Neuronal stem cell (in vitro differentiated cells): ENCODE measurements at regions not wholly inside any gene's neighbourhood (a gene's known extent, or its start where the extent isn't known, plus 50 kb on each side); places are given as distances from the start of the nearest gene placed in this dataset.
"Not testable (repeated sequence)": the region's sequence is repeated elsewhere in the genome, so short reads cannot be mapped to it uniquely, and the experiment has no call there.

ENCODE experiments used
- DNase-seq: peaks from one replicate; pipeline ENCODE4 v3.0.0-alpha.2; 2013; ENCODE audit warnings: low spot score
- H2AFZ ChIP-seq: one replicate; pipeline ENCODE4 v1.6.1; 2013; ENCODE audit warnings: mild to moderate bottlenecking, low read length, inconsistent platforms
- H2AK5ac ChIP-seq: 2 replicates; pipeline ENCODE4 v1.6.1; 2013; ENCODE audit warnings: low read depth, mild to moderate bottlenecking, inconsistent platforms, low read length, moderate library complexity, mixed read lengths
- H2BK120ac ChIP-seq: 2 replicates; pipeline ENCODE4 v1.6.1; 2013; ENCODE audit warnings: low read depth, mild to moderate bottlenecking, inconsistent platforms, low read length, moderate library complexity, mixed read lengths
- H2BK12ac ChIP-seq: one replicate; pipeline ENCODE4 v1.6.1; 2013; ENCODE audit warnings: low read length, inconsistent platforms
- H2BK15ac ChIP-seq: 2 replicates; pipeline ENCODE4 v1.6.1; 2013; ENCODE audit warnings: mild to moderate bottlenecking, low read length, inconsistent platforms, mixed read lengths
- H2BK5ac ChIP-seq: one replicate; pipeline ENCODE4 v1.6.1; 2013; ENCODE audit warnings: inconsistent platforms, mild to moderate bottlenecking, low read length, moderate library complexity
- H3K14ac ChIP-seq: one replicate; pipeline ENCODE4 v1.6.1; 2013; ENCODE audit warnings: low read length, inconsistent platforms
- H3K18ac ChIP-seq: 2 replicates; pipeline ENCODE4 v1.6.1; 2013; ENCODE audit warnings: low read length, inconsistent platforms
- H3K23ac ChIP-seq: 2 replicates; pipeline ENCODE4 v1.6.1; 2013; ENCODE audit warnings: low read depth, mild to moderate bottlenecking, mixed read lengths, low read length, inconsistent platforms; ENCODE audit not compliant: poor library complexity
- H3K27ac ChIP-seq: replicated peaks from 3 replicates; pipeline ENCODE4 v1.5.1; 2013; ENCODE audit warnings: low read length, inconsistent platforms
- H3K27me3 ChIP-seq, 3 experiments: 2 replicates each; pipeline ENCODE4 v1.6.1; 2013; ENCODE audit warnings: low read length in 3 of 3, mild to moderate bottlenecking in 2 of 3, inconsistent platforms in 1 of 3, low read depth in 1 of 3, mixed read lengths in 1 of 3, moderate library complexity in 1 of 3; ENCODE audit not compliant: control insufficient read depth in 3 of 3, insufficient read depth in 3 of 3
- H3K36me3 ChIP-seq, 2 donors: replicated peaks in 1 of 2; 2 replicates each; pipeline ENCODE4 v1.6.1; 2013; ENCODE audit warnings: low read length in 2 of 2; ENCODE audit not compliant: control insufficient read depth in 2 of 2, insufficient read depth in 2 of 2
- H3K4ac ChIP-seq: 2 replicates; pipeline ENCODE4 v1.6.1; 2013; ENCODE audit warnings: inconsistent platforms, mild to moderate bottlenecking, low read length, moderate library complexity
- H3K4me1 ChIP-seq, 2 donors: 1 replicate in 1 of 2; 2 replicates in 1 of 2; pipeline ENCODE4 v1.6.1; 2013; ENCODE audit warnings: low read length in 2 of 2, low read depth in 1 of 2; ENCODE audit not compliant: control insufficient read depth in 2 of 2, insufficient read depth in 1 of 2
- H3K4me2 ChIP-seq: one replicate; pipeline ENCODE4 v1.6.1; 2013; ENCODE audit warnings: mild to moderate bottlenecking, low read length, inconsistent platforms; ENCODE audit not compliant: insufficient read depth, poor library complexity, severe bottlenecking
- H3K4me3 ChIP-seq, 2 donors: 2 replicates each; pipeline ENCODE4 v1.5.1; 2013; ENCODE audit warnings: low read length in 2 of 2, mild to moderate bottlenecking in 2 of 2, inconsistent platforms in 1 of 2, moderate library complexity in 1 of 2
- H3K79me1 ChIP-seq: one replicate; pipeline ENCODE4 v1.6.1; 2013; ENCODE audit warnings: low read depth, mild to moderate bottlenecking, inconsistent platforms, low read length, moderate library complexity
- H3K9ac ChIP-seq: one replicate; pipeline ENCODE4 v1.6.1; 2013; ENCODE audit warnings: mild to moderate bottlenecking, low read depth, low read length, inconsistent platforms; ENCODE audit not compliant: poor library complexity
- H3K9me3 ChIP-seq, 2 donors: replicated peaks in 1 of 2; 2 replicates each; pipeline versions ENCODE3 to v1.6.1; 2013; ENCODE audit warnings: low read length in 2 of 2, mild to moderate bottlenecking in 2 of 2, inconsistent platforms in 1 of 2, low read depth in 1 of 2, mixed read lengths in 1 of 2, moderate library complexity in 1 of 2; ENCODE audit not compliant: control insufficient read depth in 2 of 2, insufficient read depth in 1 of 2
- H4K8ac ChIP-seq: one replicate; pipeline ENCODE4 v1.6.1; 2013; ENCODE audit warnings: low read depth, mild to moderate bottlenecking, inconsistent platforms, low read length, moderate library complexity
- H4K91ac ChIP-seq: one replicate; pipeline ENCODE4 v1.6.1; 2013; ENCODE audit warnings: low read length, low read depth, mild to moderate bottlenecking, inconsistent platforms; ENCODE audit not compliant: poor library complexity
- WGBS, 2 donors: extraction: QIAGEN DNeasy Blood & Tissue Kit; methylation state at CpG; one replicate each; pipeline ENCODE4 v1.1.7; 2013; ENCODE audit warnings: missing lambda C conversion rate in 2 of 2, mixed read lengths in 1 of 2; ENCODE audit not compliant: insufficient read length in 2 of 2, insufficient replicate concordance in 1 of 2; ENCODE audit errors: extremely low coverage in 2 of 2; 5-methylcytosine and 5-hydroxymethylcytosine counted together

GRCh38 chr5:45132972-45133371 lies 324.2 kb downstream of the MRPS30 start:
- WGBS, 2 donors, result no CpG with 5 or more reads among the region's 2 CpGs
- Histone ChIP-seq H3K79me1 (no peaks in the 10 kb centered on the region), H2AFZ (no peak overlapping the region), H3K4me3 (no peak overlapping the region), H3K18ac (no peak overlapping the region), H4K91ac (no peak overlapping the region), H3K27me3 (no peaks in the 10 kb centered on the region), H3K4ac (no peak overlapping the region), H3K14ac (no peak overlapping the region), H2AK5ac (no peak overlapping the region), H3K4me1 (no peaks in the 10 kb centered on the region), H3K36me3 (no peaks in the 10 kb centered on the region), H3K9me3 (no peaks in the 10 kb centered on the region), H4K8ac (no peak overlapping the region), H2BK12ac (no peak overlapping the region), H2BK5ac (no peak overlapping the region), H3K9ac (no peak overlapping the region), H3K4me2 (no peak overlapping the region), H2BK120ac (no peak overlapping the region), H3K27ac (no peak overlapping the region), H2BK15ac (no peak overlapping the region), H3K23ac (no peak overlapping the region)
- no peak for DNase-seq

- Histone ChIP-seq H4K91ac (no peak overlapping the region), H3K4ac (no peak overlapping the region)
Observed at GRCh38 chr5:45162974-45163373, 354.2 kb downstream of the MRPS30 start.

GRCh38 chr5:45171563-45171962 lies 362.8 kb downstream of the MRPS30 start:
- WGBS, 2 donors, result no CpG with 5 or more reads among the region's 1 CpG
- Histone ChIP-seq H3K4me3 (no peak overlapping the region), H2BK15ac (no peak overlapping the region), H2AFZ (no peak overlapping the region), H3K9me3 (no peaks in the 10 kb centered on the region), H3K27me3 (no peaks in the 10 kb centered on the region), H4K8ac (no peak overlapping the region), H3K9ac (no peak overlapping the region), H2BK12ac (no peak overlapping the region), H3K4me2 (no peak overlapping the region), H3K4me1 (peaks cover 0 to 3% of the 10 kb centered on the region in 2 donors), H3K79me1 (no peaks in the 10 kb centered on the region), H4K91ac (no peak overlapping the region), H2AK5ac (no peak overlapping the region), H3K27ac (no peak overlapping the region), H3K18ac (no peak overlapping the region), H3K14ac (no peak overlapping the region), H2BK120ac (no peak overlapping the region), H3K4ac (no peak overlapping the region), H3K36me3 (no peaks in the 10 kb centered on the region), H2BK5ac (no peak overlapping the region), H3K23ac (no peak overlapping the region)
- DNase-seq, result no peak

More at GRCh38 chr5:45162974-45163373, 354.2 kb downstream of the MRPS30 start:
- H3K27ac ChIP-seq, result no peak overlapping the region
- no peak overlapping the region for H2BK120ac ChIP-seq
- H3K79me1 ChIP-seq, result no peaks in the 10 kb centered on the region
- no peak overlapping the region for H3K9ac ChIP-seq
- H2BK12ac ChIP-seq, result no peak overlapping the region
- H2BK15ac ChIP-seq, result no peak overlapping the region
- no peak overlapping the region for H3K14ac ChIP-seq
- H3K4me2 ChIP-seq, result no peak overlapping the region
- H3K4me1 ChIP-seq, result peaks cover 0 to 3% of the 10 kb centered on the region in 2 donors
- no peaks in the 10 kb centered on the region for H3K36me3 ChIP-seq
- H4K8ac ChIP-seq, result no peak overlapping the region
- no peak overlapping the region for H3K18ac ChIP-seq
- H2AFZ ChIP-seq, result no peak overlapping the region
- H3K9me3 ChIP-seq, result no peaks in the 10 kb centered on the region
- H3K23ac ChIP-seq, result no peak overlapping the region
- no peaks in the 10 kb centered on the region for H3K27me3 ChIP-seq
- DNase-seq, result no peak
- no peak overlapping the region for H2BK5ac ChIP-seq
- WGBS, 2 donors, result no CpG with 5 or more reads among the region's 4 CpGs
- no peak overlapping the region for H2AK5ac ChIP-seq
- no peak overlapping the region for H3K4me3 ChIP-seq

- H3K4ac ChIP-seq, H2BK15ac ChIP-seq, H2AFZ ChIP-seq, H3K23ac ChIP-seq, H3K27ac ChIP-seq, H3K9ac ChIP-seq, H2BK12ac ChIP-seq, H2BK120ac ChIP-seq, H2BK5ac ChIP-seq, H3K4me3 ChIP-seq, H3K18ac ChIP-seq, H3K79me1 ChIP-seq, H3K27me3 ChIP-seq, H3K4me2 ChIP-seq, DNase-seq, H3K36me3 ChIP-seq, H3K14ac ChIP-seq, H4K91ac ChIP-seq, H3K4me1 ChIP-seq, H4K8ac ChIP-seq, H2AK5ac ChIP-seq, H3K9me3 ChIP-seq: not testable (repeated sequence)
- no CpG with 5 or more reads among the region's 11 CpGs for WGBS, 2 donors
Observed at GRCh38 chr5:45172634-45173033, 363.9 kb downstream of the MRPS30 start.
